ENCODE measurements at regions not wholly inside any gene's neighbourhood (a gene's known extent, or its start where the extent isn't known, plus 50 kb on each side); places are given as distances from the start of the nearest gene placed in this dataset.
A peak's percentile ranks its signal among the peaks of the same experiment; 100 is the strongest.

DNA sequence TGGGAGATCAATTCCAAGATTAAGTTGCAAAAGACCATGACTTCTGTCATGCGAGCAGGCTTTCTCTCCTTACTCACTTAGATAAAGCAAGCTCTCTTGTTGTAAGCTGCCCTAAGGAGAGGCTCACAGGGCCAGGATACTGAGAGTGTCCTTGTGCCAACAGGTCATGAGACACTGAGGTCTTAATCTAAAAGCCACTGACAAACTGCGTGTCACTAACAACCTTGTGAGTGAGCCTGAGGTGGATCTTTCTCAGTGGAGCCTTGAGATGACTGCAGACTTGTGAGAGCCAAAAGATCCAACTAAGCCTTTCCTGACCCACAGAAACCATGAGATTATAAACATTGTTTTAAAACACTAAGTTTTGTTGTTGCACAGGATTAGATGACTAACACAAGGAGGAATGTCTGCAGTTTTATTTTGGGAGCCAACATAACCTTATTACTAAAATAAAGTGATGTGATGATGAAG, 170.5 kb downstream of the SLC39A8 start:
- H3K4me2 ChIP-seq (ENCODE audit: unreplicated experiment) = peak overlapping the region; percentile 34
- H2AFZ ChIP-seq = 0 out of 2 replicates have a peak overlapping the region, but pooled peaks have one; percentile 36
- peak; percentile 69 for DNase-seq
- in situ Hi-C loops (cut with MboI) = no loop called here
- peaks cover 11% of the 10 kb centered on the region for H3F3A ChIP-seq (ENCODE audit: insufficient read depth)
- H3K27me3 ChIP-seq (replicated peaks; ENCODE audit: insufficient read depth) = no peaks in the 10 kb centered on the region
- H3K79me2 ChIP-seq (ENCODE audit: insufficient read depth) = no peaks in the 10 kb centered on the region
- no peaks in the 10 kb centered on the region for H3K9me2 ChIP-seq (ENCODE audit: insufficient read depth)
- no peaks in the 10 kb centered on the region for H4K20me1 ChIP-seq (ENCODE audit: insufficient read depth)
- H3K4me3 ChIP-seq = no peak overlapping the region
- peaks cover 12% of the 10 kb centered on the region for H3K4me1 ChIP-seq (ENCODE audit: insufficient read depth)
- 30 to 31% methylated on average over 2 of the region's 2 CpGs for WGBS, 2 experiments (ENCODE audit: low coverage in 1 of 2, low lambda C conversion rate in 2 of 2, missing lambda C conversion rate in 2 of 2)
- TF ChIP-seq EZH2 (IDR thresholded peaks at IDR 0.05; ENCODE audit: insufficient read depth, poor library complexity, severe bottlenecking) = no peak
- TF ChIP-seq EZH2phosphoT487 (IDR thresholded peaks at IDR 0.05; ENCODE audit: insufficient read depth, low read depth) = 0 out of 2 replicates have a peak, but pooled peaks have one; percentile 49
- H3K9ac ChIP-seq = peak overlapping the region; percentile 38
- no peaks in the 10 kb centered on the region for H3K9me3 ChIP-seq (ENCODE audit: low read depth)
- H3K36me3 ChIP-seq (ENCODE audit: low read depth) = no peaks in the 10 kb centered on the region
- peak overlapping the region; percentile 64 for H3K27ac ChIP-seq

DNA sequence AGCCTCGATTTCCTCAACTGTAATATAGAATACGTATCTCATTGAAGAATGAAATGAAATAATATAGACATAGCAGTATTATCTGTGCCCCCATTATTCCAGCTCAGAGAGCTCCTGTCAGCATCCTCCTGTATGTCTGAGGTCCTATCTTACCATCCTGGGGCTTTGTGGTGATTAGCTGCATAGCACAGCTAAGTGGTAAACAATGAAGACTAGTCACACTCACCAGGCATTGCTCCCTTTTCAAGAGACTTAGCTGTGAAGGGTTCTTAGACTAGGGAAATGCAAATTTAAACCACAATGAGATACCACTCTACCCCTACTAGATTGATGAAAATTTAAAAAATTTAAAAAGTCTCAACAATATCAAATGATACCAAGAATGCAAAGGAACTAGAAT, 172.9 kb downstream of the SLC39A8 start:
- no peaks in the 10 kb centered on the region for H4K20me1 ChIP-seq (ENCODE audit: insufficient read depth)
- H3K9me2 ChIP-seq (ENCODE audit: insufficient read depth) = no peaks in the 10 kb centered on the region
- H3K79me2 ChIP-seq (ENCODE audit: insufficient read depth) = no peaks in the 10 kb centered on the region
- no peak for TF ChIP-seq EZH2 (IDR thresholded peaks at IDR 0.05; ENCODE audit: insufficient read depth, poor library complexity, severe bottlenecking)
- no peak for TF ChIP-seq EZH2phosphoT487 (IDR thresholded peaks at IDR 0.05; ENCODE audit: insufficient read depth, low read depth)
- no peak overlapping the region for H2AFZ ChIP-seq
- H3K4me3 ChIP-seq = no peak overlapping the region
- peaks cover 11% of the 10 kb centered on the region for H3F3A ChIP-seq (ENCODE audit: insufficient read depth)
- H3K27ac ChIP-seq = no peak overlapping the region
- DNase-seq = no peak
- in situ Hi-C loops (cut with MboI) = no loop called here
- H3K4me2 ChIP-seq (ENCODE audit: unreplicated experiment) = no peak overlapping the region
- 57 to 60% methylated on average over 2 of the region's 2 CpGs for WGBS, 2 experiments (ENCODE audit: low coverage in 1 of 2, low lambda C conversion rate in 2 of 2, missing lambda C conversion rate in 2 of 2)
- peaks cover 12% of the 10 kb centered on the region for H3K4me1 ChIP-seq (ENCODE audit: insufficient read depth)
- no peaks in the 10 kb centered on the region for H3K27me3 ChIP-seq (replicated peaks; ENCODE audit: insufficient read depth)
- H3K36me3 ChIP-seq (ENCODE audit: low read depth) = no peaks in the 10 kb centered on the region
- H3K9ac ChIP-seq = no peak overlapping the region
- H3K9me3 ChIP-seq (ENCODE audit: low read depth) = no peaks in the 10 kb centered on the region

DNA sequence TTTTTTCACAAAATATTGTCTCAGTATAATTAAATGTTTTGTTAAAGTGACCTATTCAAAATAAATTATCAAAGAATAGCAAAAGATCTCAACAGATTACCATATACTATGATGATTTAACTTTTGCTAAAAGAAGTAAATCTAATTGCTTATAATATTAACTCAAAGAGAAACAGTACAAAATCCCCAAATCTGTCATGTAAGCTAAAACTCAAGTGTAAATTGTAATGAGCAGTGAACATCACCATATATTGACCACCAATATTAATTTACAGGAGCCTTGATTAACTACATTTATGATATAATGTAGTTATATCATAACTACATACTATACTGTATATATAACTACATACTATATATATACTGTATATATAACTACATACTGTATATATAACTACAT, 174.4 kb downstream of the SLC39A8 start:
- H3F3A ChIP-seq (ENCODE audit: insufficient read depth) = peaks cover 11% of the 10 kb centered on the region
- in situ Hi-C loops (cut with MboI) = no loop called here
- TF ChIP-seq EZH2phosphoT487 (IDR thresholded peaks at IDR 0.05; ENCODE audit: insufficient read depth, low read depth) (no peak), EZH2 (IDR thresholded peaks at IDR 0.05; ENCODE audit: insufficient read depth, poor library complexity, severe bottlenecking) (no peak)

DNA sequence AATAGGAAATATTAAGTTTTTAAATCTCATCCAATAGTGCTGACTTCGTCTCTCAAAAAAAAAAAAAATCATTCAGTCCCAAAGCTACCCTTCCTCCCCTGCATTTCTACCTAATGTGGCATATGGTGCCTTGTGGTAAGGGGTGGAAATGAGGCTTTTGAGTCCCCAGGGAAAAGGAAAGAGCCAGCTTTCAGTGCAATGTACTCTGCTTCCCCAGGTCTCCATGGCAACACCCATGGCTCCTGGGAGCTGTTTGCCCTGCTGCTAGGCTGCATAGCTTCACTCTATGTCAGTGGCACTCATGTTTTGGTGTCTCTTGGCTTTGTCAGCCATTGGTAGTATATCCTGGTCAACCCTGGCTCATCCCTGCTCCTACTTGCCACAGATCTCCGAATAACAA, 175.9 kb downstream of the SLC39A8 start:
- H3K27me3 ChIP-seq (replicated peaks; ENCODE audit: insufficient read depth) = no peaks in the 10 kb centered on the region
- no peak overlapping the region for H3K9ac ChIP-seq
- H3K4me3 ChIP-seq = no peak overlapping the region
- H2AFZ ChIP-seq = no peak overlapping the region
- peak; percentile 3 for DNase-seq
- 68 to 77% methylated on average over 2 of the region's 2 CpGs for WGBS, 2 experiments (ENCODE audit: low coverage in 1 of 2, low lambda C conversion rate in 2 of 2, missing lambda C conversion rate in 2 of 2)
- TF ChIP-seq EZH2phosphoT487 (IDR thresholded peaks at IDR 0.05; ENCODE audit: insufficient read depth, low read depth) = no peak
- TF ChIP-seq EZH2 (IDR thresholded peaks at IDR 0.05; ENCODE audit: insufficient read depth, poor library complexity, severe bottlenecking) = no peak
- no peak overlapping the region for H3K27ac ChIP-seq
- no peaks in the 10 kb centered on the region for H3K9me3 ChIP-seq (ENCODE audit: low read depth)
- H4K20me1 ChIP-seq (ENCODE audit: insufficient read depth) = no peaks in the 10 kb centered on the region
- H3K4me1 ChIP-seq (ENCODE audit: insufficient read depth) = peaks cover 2% of the 10 kb centered on the region; the same call in 1 of the 2 replicates
- H3F3A ChIP-seq (ENCODE audit: insufficient read depth) = 0 out of 2 replicates have a peak, but pooled peaks cover 2% of the 10 kb centered on the region
- no peak overlapping the region for H3K4me2 ChIP-seq (ENCODE audit: unreplicated experiment)
- in situ Hi-C loops (cut with MboI) = no loop called here
- H3K9me2 ChIP-seq (ENCODE audit: insufficient read depth) = no peaks in the 10 kb centered on the region
- H3K36me3 ChIP-seq (ENCODE audit: low read depth) = no peaks in the 10 kb centered on the region
- H3K79me2 ChIP-seq (ENCODE audit: insufficient read depth) = no peaks in the 10 kb centered on the region

More for the DNA sequence above, 174.4 kb downstream of the SLC39A8 start:
- Histone ChIP-seq H3K9ac (no peak overlapping the region), H3K4me3 (no peak overlapping the region), H3K9me3 (ENCODE audit: low read depth) (no peaks in the 10 kb centered on the region), H3K36me3 (ENCODE audit: low read depth) (no peaks in the 10 kb centered on the region), H3K4me2 (ENCODE audit: unreplicated experiment) (no peak overlapping the region), H3K27ac (no peak overlapping the region), H3K79me2 (ENCODE audit: insufficient read depth) (no peaks in the 10 kb centered on the region), H3K27me3 (replicated peaks; ENCODE audit: insufficient read depth) (no peaks in the 10 kb centered on the region), H3K9me2 (ENCODE audit: insufficient read depth) (no peaks in the 10 kb centered on the region), H3K4me1 (ENCODE audit: insufficient read depth) (peaks cover 12% of the 10 kb centered on the region), H2AFZ (no peak overlapping the region), H4K20me1 (ENCODE audit: insufficient read depth) (no peaks in the 10 kb centered on the region)
- DNase-seq = no peak

DNA sequence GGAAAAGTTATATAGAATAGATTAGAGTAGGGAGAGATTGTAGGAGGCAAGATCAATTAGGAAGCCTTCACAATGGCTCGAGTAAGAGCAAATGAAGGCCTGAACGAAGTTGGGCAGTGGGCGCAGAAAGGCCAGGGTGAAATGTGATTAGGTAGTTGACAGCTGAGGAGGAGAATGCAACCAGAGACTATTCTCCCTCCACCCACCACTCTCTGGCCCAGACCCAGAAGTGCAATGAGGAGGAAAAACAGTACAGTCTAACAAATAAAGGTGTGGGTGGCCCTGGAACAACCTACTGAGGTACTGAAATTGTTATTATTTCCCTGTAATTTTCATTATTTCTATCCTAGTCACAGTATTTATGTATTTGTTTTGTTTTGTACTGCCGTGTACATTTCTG, 176.7 kb downstream of the SLC39A8 start:
- Histone ChIP-seq H3K9me3 (ENCODE audit: low read depth) (no peaks in the 10 kb centered on the region), H3K4me2 (ENCODE audit: unreplicated experiment) (no peak overlapping the region), H3K27ac (no peak overlapping the region), H3K36me3 (ENCODE audit: low read depth) (no peaks in the 10 kb centered on the region), H3F3A (ENCODE audit: insufficient read depth) (no peaks in the 10 kb centered on the region), H3K4me3 (no peak overlapping the region), H4K20me1 (ENCODE audit: insufficient read depth) (no peaks in the 10 kb centered on the region), H3K9ac (no peak overlapping the region), H3K27me3 (replicated peaks; ENCODE audit: insufficient read depth) (no peaks in the 10 kb centered on the region), H3K9me2 (ENCODE audit: insufficient read depth) (no peaks in the 10 kb centered on the region), H3K4me1 (ENCODE audit: insufficient read depth) (no peaks in the 10 kb centered on the region), H2AFZ (no peak overlapping the region), H3K79me2 (ENCODE audit: insufficient read depth) (no peaks in the 10 kb centered on the region)
- DNase-seq = no peak
- 62 to 77% methylated on average over 4 of the region's 4 CpGs for WGBS, 2 experiments (ENCODE audit: low coverage in 1 of 2, low lambda C conversion rate in 2 of 2, missing lambda C conversion rate in 2 of 2)
- TF ChIP-seq EZH2 (IDR thresholded peaks at IDR 0.05; ENCODE audit: insufficient read depth, poor library complexity, severe bottlenecking) (no peak), EZH2phosphoT487 (IDR thresholded peaks at IDR 0.05; ENCODE audit: insufficient read depth, low read depth) (no peak)
- in situ Hi-C loops (cut with MboI) = no loop called here

All from GM23248 (cell line).